Ovary (tissue), 3 donors: ENCODE measurements at regions not wholly inside any gene's neighbourhood (a gene's known extent, or its start where the extent isn't known, plus 50 kb on each side); places are given as distances from the start of the nearest gene placed in this dataset.

ENCODE experiments used
- CTCF ChIP-seq, 3 donors: fragments of 450-650 bp in 2 of 3; fragments of 200-600 bp in 1 of 3; IDR thresholded peaks; one replicate each; pipeline versions ENCODE4 v1.5.1 to v1.8.0; 2016 to 2022; ENCODE audit warnings: antibody characterized with exemption in 3 of 3, mild to moderate bottlenecking in 1 of 3
- EP300 ChIP-seq: sonication (generic); formaldehyde crosslinking; IDR thresholded peaks from one replicate; pipeline ENCODE4 v1.6.1; 2017; ENCODE audit warnings: antibody characterized with exemption
- POLR2A ChIP-seq: fragments of 450-650 bp; IDR thresholded peaks from one replicate; pipeline ENCODE4 v1.6.1; 2017; ENCODE audit warnings: antibody characterized with exemption, mild to moderate bottlenecking, moderate library complexity
- donor health status: DM: no; HTN: no; CAD: no.

- TF ChIP-seq CTCF (IDR thresholded peaks at IDR 0.05) = no peak
- TF ChIP-seq POLR2A = no peak
- no peak for TF ChIP-seq EP300
Measured at GRCh38 chr2:5339473-5339872, 352.7 kb upstream of the SOX11 start.
